ENCODE measurements at regions not wholly inside any gene's neighbourhood (a gene's known extent, or its start where the extent isn't known, plus 50 kb on each side); places are given as distances from the start of the nearest gene placed in this dataset.
A peak's percentile ranks its signal among the peaks of the same experiment; 100 is the strongest.

DNA sequence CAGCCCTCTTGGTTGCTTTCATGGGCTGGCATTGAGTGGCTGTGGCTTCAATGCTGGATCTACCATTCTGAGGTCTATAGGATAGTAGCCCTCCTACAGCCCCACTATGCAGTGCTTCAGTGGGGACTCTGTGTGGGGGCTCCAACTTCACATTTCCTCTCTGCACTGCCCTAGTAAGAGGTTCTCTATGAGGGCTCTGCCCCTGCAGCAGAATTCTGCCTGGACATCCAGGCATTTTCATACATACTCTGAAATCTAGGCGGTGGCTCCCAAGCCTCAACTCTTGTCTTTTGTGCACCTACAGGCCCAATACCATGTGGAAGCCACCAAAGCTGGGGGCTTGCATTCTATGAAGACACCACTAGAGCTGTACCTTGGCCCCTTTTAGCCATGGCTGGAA lies 195.8 kb downstream of the IGSF11 start:
- ATAC-seq = no peak
- TF ChIP-seq TAL1 (IDR thresholded peaks at IDR 0.05) (no peak), DACH1 (IDR thresholded peaks at IDR 0.05; ENCODE audit: partially characterized antibody) (no peak), CCNT2 (IDR thresholded peaks at IDR 0.05; ENCODE audit: borderline replicate concordance, extremely low read depth, insufficient read length, low read depth, low read length) (no peak)
- Histone ChIP-seq H3K4me1 (replicated peaks in 1 of 2; ENCODE audit: control insufficient read depth in 2 of 2, insufficient read depth in 2 of 2, low read length in 2 of 2) (no peaks in the 10 kb centered on the region), H3K79me2 (ENCODE audit: control insufficient read depth, insufficient read depth, low read length) (no peaks in the 10 kb centered on the region), H3K4me3 (no peak overlapping the region), H4K20me1 (replicated peaks; ENCODE audit: control insufficient read depth, insufficient read depth, low read length) (no peaks in the 10 kb centered on the region), H3K9ac (ENCODE audit: insufficient read depth in 1 of 2, low read depth in 2 of 2, low read length in 2 of 2) (no peak overlapping the region), H3K4me2 (ENCODE audit: insufficient read depth, low read length) (no peak overlapping the region), H3K27me3 (ENCODE audit: control insufficient read depth in 2 of 2, insufficient read depth in 2 of 2, low read length in 2 of 2) (no peaks in the 10 kb centered on the region), H3K9me3 (replicated peaks; ENCODE audit: control insufficient read depth, insufficient read depth, low read depth, low read length) (no peaks in the 10 kb centered on the region), H3K36me3 (ENCODE audit: control insufficient read depth, insufficient read depth, low read length) (no peaks in the 10 kb centered on the region), H3K9me1 (ENCODE audit: control insufficient read depth, insufficient read depth, low read length) (no peaks in the 10 kb centered on the region), H3K27ac (ENCODE audit: extremely low read depth, low read depth, low read length) (no peak overlapping the region), H2AFZ (ENCODE audit: low read depth, low read length) (no peak overlapping the region)
- intact Hi-C loops (cut with micrococcal nuclease) = no loop called here
- FAIRE-seq = no peak
- in situ Hi-C loops (cut with MboI) = no loop called here
- no peak for DNase-seq (ENCODE audit: extremely low read depth in 1 of 4, low spot score in 3 of 4)
- BruUV-seq (replicated peaks) = no TSS peak
- WGBS (ENCODE audit: insufficient coverage, low coverage, missing lambda C conversion rate) = 0% methylated on average over 1 of the region's 1 CpG
- ChIA-PET POLR2A (no interaction called here), CTCF (ENCODE audit: low intra/inter-chr PET ratio) (no interaction called here)

DNA sequence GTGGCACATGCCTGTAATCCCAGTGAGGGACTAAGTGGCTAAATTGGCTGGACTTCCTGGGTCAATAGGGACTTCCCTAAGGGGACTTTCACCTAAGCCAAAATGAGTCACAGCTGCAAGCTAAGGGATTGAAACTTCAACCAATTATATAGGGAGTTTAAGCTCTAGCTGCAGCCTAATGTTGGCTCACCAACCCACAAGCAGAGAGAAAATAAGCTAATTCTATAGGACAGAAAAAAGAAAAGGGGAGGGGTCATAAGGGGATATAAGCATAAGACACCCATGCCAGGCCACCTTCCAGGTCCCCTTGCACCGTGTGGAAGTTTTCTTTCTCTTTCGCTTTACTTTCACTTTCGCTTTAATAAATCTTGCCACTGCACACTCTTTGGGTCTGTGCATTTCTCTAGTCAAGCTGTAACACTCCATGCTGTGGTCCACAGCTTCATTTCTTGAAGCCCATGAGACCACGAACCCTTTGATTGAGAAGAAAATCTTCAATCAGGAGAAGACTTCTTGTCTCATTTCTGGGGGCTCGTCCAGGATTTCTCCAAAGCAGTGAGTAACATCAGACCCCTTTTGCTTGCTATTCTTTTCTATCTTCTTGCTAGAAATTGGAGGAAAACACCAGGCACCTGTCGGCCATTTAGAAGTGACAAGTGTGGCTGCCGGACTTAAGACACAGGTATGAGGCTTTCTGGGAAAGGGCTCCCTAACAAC lies 192.3 kb downstream of the IGSF11 start:
- Histone ChIP-seq H3K9me1 (ENCODE audit: control insufficient read depth, insufficient read depth, low read length) (no peaks in the 10 kb centered on the region), H3K4me3 (peak overlapping the region; percentile 28), H2AFZ (ENCODE audit: low read depth, low read length) (peak overlapping the region; percentile 76), H3K4me1 (replicated peaks in 1 of 2; ENCODE audit: control insufficient read depth in 2 of 2, insufficient read depth in 2 of 2, low read length in 2 of 2) (no peaks in the 10 kb centered on the region), H3K27me3 (ENCODE audit: control insufficient read depth in 2 of 2, insufficient read depth in 2 of 2, low read length in 2 of 2) (no peaks in the 10 kb centered on the region), H4K20me1 (replicated peaks; ENCODE audit: control insufficient read depth, insufficient read depth, low read length) (no peaks in the 10 kb centered on the region), H3K36me3 (ENCODE audit: control insufficient read depth, insufficient read depth, low read length) (no peaks in the 10 kb centered on the region), H3K9me3 (replicated peaks; ENCODE audit: control insufficient read depth, insufficient read depth, low read depth, low read length) (no peaks in the 10 kb centered on the region), H3K27ac (ENCODE audit: extremely low read depth, low read depth, low read length) (no peak overlapping the region), H3K4me2 (ENCODE audit: insufficient read depth, low read length) (peak overlapping the region; percentile 58), H3K79me2 (ENCODE audit: control insufficient read depth, insufficient read depth, low read length) (no peaks in the 10 kb centered on the region), H3K9ac (ENCODE audit: insufficient read depth in 1 of 2, low read depth in 2 of 2, low read length in 2 of 2) (no peak overlapping the region)
- in situ Hi-C loops (cut with MboI) = no loop called here
- WGBS (ENCODE audit: insufficient coverage, low coverage, missing lambda C conversion rate) = 18% methylated on average over 6 of the region's 7 CpGs
- ChIA-PET POLR2A (interaction anchor here (0.6 to 1.2 kb wide), 2 partner anchors 9 to 30 kb away, joined by 4 to 5 read pairs; no protein-coding TSS in a partner anchor), CTCF (ENCODE audit: low intra/inter-chr PET ratio) (no interaction called here)
- BruUV-seq (replicated peaks) = no TSS peak
- no peak for FAIRE-seq
- ATAC-seq = peak; percentile 75
- DNase-seq (ENCODE audit: extremely low read depth in 1 of 4, low spot score in 3 of 4) = peak in 1 of 4 experiments; percentile 10
- intact Hi-C loops (cut with micrococcal nuclease) = no loop called here
- TF ChIP-seq, protein P1, sequence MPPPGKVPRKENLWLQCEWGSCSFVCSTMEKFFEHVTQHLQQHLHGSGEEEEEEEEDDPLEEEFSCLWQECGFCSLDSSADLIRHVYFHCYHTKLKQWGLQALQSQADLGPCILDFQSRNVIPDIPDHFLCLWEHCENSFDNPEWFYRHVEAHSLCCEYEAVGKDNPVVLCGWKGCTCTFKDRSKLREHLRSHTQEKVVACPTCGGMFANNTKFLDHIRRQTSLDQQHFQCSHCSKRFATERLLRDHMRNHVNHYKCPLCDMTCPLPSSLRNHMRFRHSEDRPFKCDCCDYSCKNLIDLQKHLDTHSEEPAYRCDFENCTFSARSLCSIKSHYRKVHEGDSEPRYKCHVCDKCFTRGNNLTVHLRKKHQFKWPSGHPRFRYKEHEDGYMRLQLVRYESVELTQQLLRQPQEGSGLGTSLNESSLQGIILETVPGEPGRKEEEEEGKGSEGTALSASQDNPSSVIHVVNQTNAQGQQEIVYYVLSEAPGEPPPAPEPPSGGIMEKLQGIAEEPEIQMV (tag; conservative IDR thresholded peaks at IDR 0.05; ENCODE audit: low read depth) = no peak
- TF ChIP-seq XRCC4 (IDR thresholded peaks at IDR 0.05; ENCODE audit: extremely low read depth, insufficient read depth, insufficient read length) = no peak
- TF ChIP-seq ZNF707 (CRISPR knock-in tag; conservative IDR thresholded peaks at IDR 0.05) = no peak
- TF ChIP-seq, protein P2, sequence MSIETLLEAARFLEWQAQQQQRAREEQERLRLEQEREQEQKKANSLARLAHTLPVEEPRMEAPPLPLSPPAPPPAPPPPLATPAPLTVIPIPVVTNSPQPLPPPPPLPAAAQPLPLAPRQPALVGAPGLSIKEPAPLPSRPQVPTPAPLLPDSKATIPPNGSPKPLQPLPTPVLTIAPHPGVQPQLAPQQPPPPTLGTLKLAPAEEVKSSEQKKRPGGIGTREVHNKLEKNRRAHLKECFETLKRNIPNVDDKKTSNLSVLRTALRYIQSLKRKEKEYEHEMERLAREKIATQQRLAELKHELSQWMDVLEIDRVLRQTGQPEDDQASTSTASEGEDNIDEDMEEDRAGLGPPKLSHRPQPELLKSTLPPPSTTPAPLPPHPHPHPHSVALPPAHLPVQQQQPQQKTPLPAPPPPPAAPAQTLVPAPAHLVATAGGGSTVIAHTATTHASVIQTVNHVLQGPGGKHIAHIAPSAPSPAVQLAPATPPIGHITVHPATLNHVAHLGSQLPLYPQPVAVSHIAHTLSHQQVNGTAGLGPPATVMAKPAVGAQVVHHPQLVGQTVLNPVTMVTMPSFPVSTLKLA (conservative IDR thresholded peaks at IDR 0.05) = no peak
- no peak for TF ChIP-seq PTRF (tag; IDR thresholded peaks at IDR 0.05)
- no peak for TF ChIP-seq NR2C2 (CRISPR knock-in tag; IDR thresholded peaks at IDR 0.05)
- TF ChIP-seq NR2C2 (tag; IDR thresholded peaks at IDR 0.05) = peak; percentile 17; the same call in 1 of the 2 replicates

Measured in K562 (cell line).